Astrocyte of the cerebellum (primary cell): ENCODE measurements at regions not wholly inside any gene's neighbourhood (a gene's known extent, or its start where the extent isn't known, plus 50 kb on each side); places are given as distances from the start of the nearest gene placed in this dataset.

Experiments
- DNase-seq: peaks from one replicate; pipeline ENCODE4 v3.0.0-alpha.2; 2011; ENCODE audit warnings: low read depth
- H3K4me3 ChIP-seq: 2 replicates; pipeline ENCODE4 v1.5.1; 2011; ENCODE audit warnings: mild to moderate bottlenecking, low read depth, low read length, moderate library complexity
- CTCF ChIP-seq: IDR thresholded peaks from 2 replicates; pipeline ENCODE4 v1.5.1; 2012; ENCODE audit warnings: low read length, low read depth, moderate library complexity, mild to moderate bottlenecking; ENCODE audit errors: missing control alignments
- in situ Hi-C: cut with HindIII; loops from 2 replicates; pipeline ENCODE4 v1.10.0; 2017; ENCODE audit warnings: low sequenced_read_pairs

- DNase-seq: no peak
- H3K4me3 ChIP-seq: no peak overlapping the region
- in situ Hi-C loops: no loop called here
- no peak for TF ChIP-seq CTCF
Observed at GRCh38 chr20:48066246-48066645, 281.0 kb upstream of the SULF2 start.

- DNase-seq: no peak
- TF ChIP-seq CTCF: no peak
- in situ Hi-C loops: no loop called here
- no peak overlapping the region for H3K4me3 ChIP-seq
Observed at GRCh38 chr20:48065833-48066232, 280.6 kb upstream of the SULF2 start.

DNA sequence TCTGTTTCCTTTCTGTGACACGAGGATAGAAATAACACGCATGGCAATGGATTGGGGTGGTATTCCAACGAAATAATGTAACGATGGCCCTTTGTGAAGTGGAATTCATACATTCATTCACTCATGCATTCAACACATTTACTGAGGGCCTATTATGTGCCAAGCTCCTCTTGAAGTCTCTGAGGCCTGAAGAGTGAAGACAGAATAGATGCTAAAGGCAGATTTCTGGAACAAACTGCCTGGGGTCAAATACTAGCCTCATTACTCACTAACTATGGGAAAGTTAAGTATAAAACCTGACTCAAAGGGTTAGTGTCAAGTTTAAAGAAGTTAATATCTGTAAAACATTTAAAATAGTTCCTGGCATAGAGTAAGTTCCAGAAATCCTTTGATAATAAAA lies 279.6 kb upstream of the SULF2 start:
- in situ Hi-C loops: no loop called here
- DNase-seq: no peak
- no peak for TF ChIP-seq CTCF
- H3K4me3 ChIP-seq: no peak overlapping the region

DNA sequence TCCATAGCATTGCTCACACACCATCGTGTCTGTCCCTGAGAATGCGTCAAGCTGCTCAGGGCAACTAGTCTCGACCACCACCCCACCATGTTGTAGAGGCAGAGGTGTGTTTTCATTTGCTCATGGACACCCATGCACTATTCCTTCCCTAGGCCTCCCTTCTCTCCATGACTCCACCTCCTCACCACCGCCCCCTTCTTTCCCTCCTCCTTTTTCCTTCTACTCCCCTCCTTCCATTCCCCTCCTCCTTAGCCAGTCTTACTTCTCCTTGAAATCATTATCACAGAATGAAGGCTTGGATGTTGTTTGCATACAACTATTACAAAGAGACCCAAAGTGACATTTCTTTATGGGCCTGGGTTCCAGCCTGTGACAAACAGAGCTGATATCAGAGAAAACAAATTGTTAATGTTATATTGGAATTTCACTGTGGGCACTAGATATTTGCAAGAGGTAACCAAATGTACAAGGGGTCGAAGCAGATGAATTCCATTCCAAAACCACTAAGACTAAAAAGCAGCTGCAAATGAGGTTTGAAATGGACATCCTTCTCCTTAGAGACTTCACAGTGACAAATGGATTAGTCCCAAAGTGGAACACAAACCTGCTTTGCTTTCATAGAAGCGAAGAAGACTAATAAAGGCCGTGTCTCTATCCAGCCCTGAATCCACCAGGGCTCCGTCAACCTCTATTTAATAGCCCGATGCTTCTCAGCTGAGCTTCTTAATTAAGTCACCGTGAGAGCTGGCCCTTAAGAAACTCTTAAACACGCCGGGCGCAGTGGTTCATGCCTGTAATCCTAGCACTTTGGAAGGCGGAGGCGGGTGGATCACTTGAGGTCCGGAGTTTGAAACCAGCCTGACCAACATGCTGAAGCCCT lies 275.8 kb upstream of the SULF2 start:
- no peak for TF ChIP-seq CTCF
- in situ Hi-C loops: no loop called here
- DNase-seq: no peak
- no peak overlapping the region for H3K4me3 ChIP-seq

- no peak overlapping the region for H3K4me3 ChIP-seq
- no peak for TF ChIP-seq CTCF
- no peak for DNase-seq
- in situ Hi-C loops: no loop called here
Observed at GRCh38 chr20:48058611-48059559, 273.6 kb upstream of the SULF2 start.

DNA sequence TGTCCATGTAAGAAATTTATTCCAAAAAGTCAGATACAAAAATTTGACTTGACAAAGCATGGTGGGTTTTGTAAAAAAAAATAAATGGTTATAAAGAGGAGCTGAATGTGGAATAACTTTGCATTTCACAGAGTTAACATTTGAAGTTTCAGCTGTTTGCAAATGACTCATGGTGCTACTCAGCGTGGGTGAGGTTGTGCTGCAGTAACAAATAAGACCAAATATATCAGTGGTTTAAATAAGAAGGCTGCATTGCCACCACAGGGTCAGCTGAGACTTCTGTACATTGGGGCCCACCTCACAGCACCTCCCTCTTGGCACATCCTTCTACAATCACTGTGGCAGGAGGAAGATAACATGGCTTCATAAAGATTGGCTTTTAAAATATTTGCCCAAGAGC lies 272.5 kb upstream of the SULF2 start:
- TF ChIP-seq CTCF: no peak
- DNase-seq: no peak
- H3K4me3 ChIP-seq: no peak overlapping the region
- in situ Hi-C loops: no loop called here
